A549 (cell line): ENCODE measurements at regions not wholly inside any gene's neighbourhood (a gene's known extent, or its start where the extent isn't known, plus 50 kb on each side); places are given as distances from the start of the nearest gene placed in this dataset.

Experiments used
- BHLHE40 ChIP-seq: IDR thresholded peaks from 2 replicates; pipeline ENCODE4 v1.6.1; 2012; ENCODE audit warnings: low read depth, low read length, inconsistent platforms
- CBX2 ChIP-seq: fragments of 200-600 bp; sonication (generic); IDR thresholded peaks from 2 replicates; pipeline ENCODE4 v1.6.1; 2016; ENCODE audit warnings: low read depth, mild to moderate bottlenecking, borderline replicate concordance
- CHD2 ChIP-seq: fragments of 150-350 bp; IDR thresholded peaks from 2 replicates; pipeline ENCODE4 v1.6.1; 2014; ENCODE audit warnings: low read length; ENCODE audit not compliant: partially characterized antibody
- CTCF ChIP-seq: fragments of >200 bp; sonication (Bioruptor Twin); formaldehyde crosslinking; IDR thresholded peaks from 3 replicates; pipeline ENCODE4 v1.5.1; 2016
- EHF ChIP-seq: fragments of 250-450 bp; sonication (Bioruptor Pico); IDR thresholded peaks from 2 replicates; pipeline ENCODE4 v1.5.0; 2020; ENCODE audit warnings: mild to moderate bottlenecking
- KDM5A ChIP-seq: fragments of 200-600 bp; sonication (generic); IDR thresholded peaks from 2 replicates; pipeline ENCODE4 v1.6.1; 2016; ENCODE audit warnings: antibody characterized with exemption, mild to moderate bottlenecking
- POLR2A ChIP-seq: IDR thresholded peaks from 2 replicates; pipeline ENCODE4 v1.6.1; 2012; ENCODE audit warnings: mild to moderate bottlenecking, low read length
- RAD21 ChIP-seq, 2 experiments: fragments of >200 bp in 1 of 2; sonication (Bioruptor Twin) in 1 of 2; formaldehyde crosslinking in 1 of 2; IDR thresholded peaks in 1 of 2; conservative IDR thresholded peaks in 1 of 2; 2 replicates in 1 of 2; 3 replicates in 1 of 2; pipeline ENCODE4 v1.6.1; 2012 to 2018; ENCODE audit warnings: inconsistent platforms in 1 of 2
- REST ChIP-seq: fragments of 200-600 bp; sonication (generic); IDR thresholded peaks from 2 replicates; pipeline ENCODE4 v1.6.1; 2016; ENCODE audit warnings: antibody characterized with exemption, mild to moderate bottlenecking, moderate library complexity
- RNF2 ChIP-seq: fragments of 200-600 bp; sonication (generic); IDR thresholded peaks from 2 replicates; pipeline ENCODE4 v1.6.1; 2016; ENCODE audit warnings: low read depth, mild to moderate bottlenecking, antibody characterized with exemption, moderate library complexity, borderline replicate concordance
- TF ChIP-seq, protein P1 (sequence below): fragments of 250-450 bp; sonication (Bioruptor Pico); IDR thresholded peaks from 2 replicates; pipeline ENCODE4 v1.5.0; 2021; ENCODE audit warnings: mild to moderate bottlenecking, moderate library complexity, borderline replicate concordance
- TF ChIP-seq, protein P2 (sequence below): IDR thresholded peaks from 2 replicates; pipeline ENCODE4 v1.6.1; 2012; ENCODE audit warnings: low read depth, borderline replicate concordance
- TF ChIP-seq, protein P3 (sequence below): IDR thresholded peaks from 2 replicates; pipeline ENCODE4 v1.6.1; 2012
- TF ChIP-seq, protein P4 (sequence below): fragments of >200 bp; sonication (Bioruptor Twin); formaldehyde crosslinking; IDR thresholded peaks from 3 replicates; pipeline ENCODE4 v1.6.1; 2016

DNA sequence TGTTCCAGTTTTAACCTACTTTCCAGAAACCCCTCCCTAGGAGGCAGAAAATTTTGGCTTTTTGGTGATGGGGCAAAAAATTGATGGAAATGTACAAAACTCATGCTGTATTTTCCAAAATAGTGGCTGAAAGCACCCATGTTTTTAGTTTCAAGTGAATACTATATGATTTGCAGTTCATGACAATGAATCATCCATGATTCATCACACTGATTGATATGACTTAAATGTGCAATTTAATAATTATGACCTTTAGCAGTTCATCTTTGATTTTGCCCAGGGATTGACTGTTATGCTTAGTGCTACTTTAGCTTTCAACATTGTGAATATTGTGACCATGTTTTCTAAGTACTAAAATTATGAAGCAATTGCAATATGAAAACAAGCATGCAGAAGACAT is 478.7 kb downstream of the HTR1B start:
- TF ChIP-seq CTCF: no peak
- TF ChIP-seq, protein P1, sequence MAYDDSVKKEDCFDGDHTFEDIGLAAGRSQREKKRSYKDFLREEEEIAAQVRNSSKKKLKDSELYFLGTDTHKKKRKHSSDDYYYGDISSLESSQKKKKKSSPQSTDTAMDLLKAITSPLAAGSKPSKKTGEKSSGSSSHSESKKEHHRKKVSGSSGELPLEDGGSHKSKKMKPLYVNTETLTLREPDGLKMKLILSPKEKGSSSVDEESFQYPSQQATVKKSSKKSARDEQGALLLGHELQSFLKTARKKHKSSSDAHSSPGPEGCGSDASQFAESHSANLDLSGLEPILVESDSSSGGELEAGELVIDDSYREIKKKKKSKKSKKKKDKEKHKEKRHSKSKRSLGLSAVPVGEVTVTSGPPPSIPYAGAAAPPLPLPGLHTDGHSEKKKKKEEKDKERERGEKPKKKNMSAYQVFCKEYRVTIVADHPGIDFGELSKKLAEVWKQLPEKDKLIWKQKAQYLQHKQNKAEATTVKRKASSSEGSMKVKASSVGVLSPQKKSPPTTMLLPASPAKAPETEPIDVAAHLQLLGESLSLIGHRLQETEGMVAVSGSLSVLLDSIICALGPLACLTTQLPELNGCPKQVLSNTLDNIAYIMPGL: no peak
- TF ChIP-seq EHF: no peak
- no peak for TF ChIP-seq KDM5A
- TF ChIP-seq, protein P2, sequence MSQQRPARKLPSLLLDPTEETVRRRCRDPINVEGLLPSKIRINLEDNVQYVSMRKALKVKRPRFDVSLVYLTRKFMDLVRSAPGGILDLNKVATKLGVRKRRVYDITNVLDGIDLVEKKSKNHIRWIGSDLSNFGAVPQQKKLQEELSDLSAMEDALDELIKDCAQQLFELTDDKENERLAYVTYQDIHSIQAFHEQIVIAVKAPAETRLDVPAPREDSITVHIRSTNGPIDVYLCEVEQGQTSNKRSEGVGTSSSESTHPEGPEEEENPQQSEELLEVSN: no peak
- TF ChIP-seq RAD21 (conservative IDR thresholded peaks at IDR 0.05 in 1 of 2, IDR thresholded peaks at IDR 0.05 in 1 of 2): no peak
- no peak for TF ChIP-seq BHLHE40
- TF ChIP-seq RNF2: no peak
- no peak for TF ChIP-seq CBX2
- TF ChIP-seq POLR2A: no peak
- TF ChIP-seq CHD2: no peak
- TF ChIP-seq REST: no peak
- TF ChIP-seq, protein P3, sequence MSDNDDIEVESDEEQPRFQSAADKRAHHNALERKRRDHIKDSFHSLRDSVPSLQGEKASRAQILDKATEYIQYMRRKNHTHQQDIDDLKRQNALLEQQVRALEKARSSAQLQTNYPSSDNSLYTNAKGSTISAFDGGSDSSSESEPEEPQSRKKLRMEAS: no peak
- TF ChIP-seq, protein P4, sequence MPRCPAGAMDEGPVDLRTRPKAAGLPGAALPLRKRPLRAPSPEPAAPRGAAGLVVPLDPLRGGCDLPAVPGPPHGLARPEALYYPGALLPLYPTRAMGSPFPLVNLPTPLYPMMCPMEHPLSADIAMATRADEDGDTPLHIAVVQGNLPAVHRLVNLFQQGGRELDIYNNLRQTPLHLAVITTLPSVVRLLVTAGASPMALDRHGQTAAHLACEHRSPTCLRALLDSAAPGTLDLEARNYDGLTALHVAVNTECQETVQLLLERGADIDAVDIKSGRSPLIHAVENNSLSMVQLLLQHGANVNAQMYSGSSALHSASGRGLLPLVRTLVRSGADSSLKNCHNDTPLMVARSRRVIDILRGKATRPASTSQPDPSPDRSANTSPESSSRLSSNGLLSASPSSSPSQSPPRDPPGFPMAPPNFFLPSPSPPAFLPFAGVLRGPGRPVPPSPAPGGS: no peak
